Keratinocyte (primary cell): ENCODE measurements at regions not wholly inside any gene's neighbourhood (a gene's known extent, or its start where the extent isn't known, plus 50 kb on each side); places are given as distances from the start of the nearest gene placed in this dataset.

ENCODE experiments used
- CTCF ChIP-seq, 3 experiments: IDR thresholded peaks in 1 of 3; conservative IDR thresholded peaks in 1 of 3; optimal IDR thresholded peaks in 1 of 3; 2 replicates in 2 of 3; 3 replicates in 1 of 3; pipeline versions ENCODE3 to v1.5.1; 2011; ENCODE audit warnings: low read length in 3 of 3, mild to moderate bottlenecking in 3 of 3, moderate library complexity in 2 of 3, control low read depth in 1 of 3, inconsistent platforms in 1 of 3; ENCODE audit not compliant: insufficient read depth in 2 of 3; ENCODE audit errors: extremely low read depth in 1 of 3
- EZH2 ChIP-seq: IDR thresholded peaks from one replicate; pipeline ENCODE4 v1.6.1; 2012; ENCODE audit warnings: inconsistent platforms, mild to moderate bottlenecking, low read length, moderate library complexity

DNA sequence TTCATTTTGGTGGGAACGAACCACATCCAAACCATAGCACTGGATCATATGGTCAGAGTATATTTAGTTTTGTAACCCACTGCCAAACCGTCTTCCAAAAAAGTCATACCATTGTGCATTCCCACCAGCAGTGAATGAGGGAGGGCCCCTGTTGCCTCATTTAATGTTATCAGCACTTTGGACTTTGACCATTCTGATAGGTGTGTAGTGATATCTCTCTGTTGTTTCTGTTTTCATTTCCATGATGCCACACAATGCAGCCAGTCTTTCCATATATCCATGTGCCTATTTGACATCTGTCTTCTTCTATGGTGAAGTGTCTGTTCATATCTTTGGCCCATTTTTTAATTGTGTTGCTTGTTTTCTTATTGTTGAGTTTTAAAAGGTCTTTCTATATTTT is 105.0 kb upstream of the PPP2R2D start:
- TF ChIP-seq CTCF (optimal IDR thresholded peaks at IDR 0.05 in 1 of 3, IDR thresholded peaks at IDR 0.05 in 1 of 3, conservative IDR thresholded peaks at IDR 0.05 in 1 of 3; ENCODE audit: extremely low read depth in 1 of 3, insufficient read depth in 2 of 3, low read length in 3 of 3) (no peak), EZH2 (no peak)
